ENCODE measurements at regions not wholly inside any gene's neighbourhood (a gene's known extent, or its start where the extent isn't known, plus 50 kb on each side); places are given as distances from the start of the nearest gene placed in this dataset.

DNA sequence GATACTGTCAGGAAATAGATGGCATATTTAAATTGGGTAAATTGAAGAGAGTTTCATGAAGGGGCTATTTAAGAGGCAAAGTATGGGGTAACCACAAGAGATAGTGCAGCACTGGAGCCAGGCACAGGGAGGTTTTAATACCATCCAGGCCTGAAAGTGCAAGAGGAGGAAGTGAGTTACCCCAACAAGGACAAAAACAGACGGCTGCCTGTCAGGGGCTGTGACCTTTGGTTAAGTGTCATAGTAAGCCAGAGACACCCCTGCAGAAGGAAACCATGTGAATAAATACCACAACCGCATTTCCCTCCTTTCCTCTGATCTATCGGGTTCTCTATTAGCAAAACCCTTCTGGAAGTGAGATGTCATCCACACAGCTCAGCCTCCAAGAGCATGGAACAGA is 122.0 kb upstream of the DHRS4 start:
- Histone ChIP-seq H3K9me1 (ENCODE audit: control insufficient read depth, extremely low read depth, insufficient read depth, low read length) (no peaks in the 10 kb centered on the region), H3K79me2 (ENCODE audit: control insufficient read depth, insufficient read depth, low read length) (no peaks in the 10 kb centered on the region), H3K9ac (ENCODE audit: control insufficient read depth, extremely low read depth, insufficient read depth, low read length) (no peak overlapping the region), H3K27me3 (ENCODE audit: control insufficient read depth, extremely low read depth, insufficient read depth, low read length) (no peaks in the 10 kb centered on the region), H2AFZ (ENCODE audit: control insufficient read depth, low read length) (no peak overlapping the region), H3K4me3 (ENCODE audit: control insufficient read depth in 2 of 3, extremely low read depth in 1 of 3, insufficient read depth in 2 of 3, low read depth in 1 of 3, low read length in 3 of 3) (no peak overlapping the region), H3K4me2 (ENCODE audit: control insufficient read depth, extremely low read depth, insufficient read depth, low read depth, low read length) (no peak overlapping the region), H3K27ac (ENCODE audit: control insufficient read depth, insufficient read depth, low read length) (no peak overlapping the region), H4K20me1 (ENCODE audit: control insufficient read depth, extremely low read depth, insufficient read depth, low read length) (no peaks in the 10 kb centered on the region), H3K9me3 (ENCODE audit: control insufficient read depth, low read depth, low read length) (no peaks in the 10 kb centered on the region), H3K4me1 (ENCODE audit: control insufficient read depth, extremely low read depth, insufficient read depth, low read length) (peaks cover 6% of the 10 kb centered on the region), H3K36me3 (ENCODE audit: control insufficient read depth in 2 of 2, extremely low read depth in 1 of 2, insufficient read depth in 2 of 2, low read length in 2 of 2) (no peaks in the 10 kb centered on the region)
- dilution Hi-C loops (cut with MboI; ENCODE audit: extremely low pct_ligation_motif_present, low sequenced_read_pairs): no loop called here
- DNase-seq (ENCODE audit: low read depth, low spot score): no peak
- no peak for TF ChIP-seq EZH2 (IDR thresholded peaks at IDR 0.05; ENCODE audit: low read length)
- TF ChIP-seq, protein P1, sequence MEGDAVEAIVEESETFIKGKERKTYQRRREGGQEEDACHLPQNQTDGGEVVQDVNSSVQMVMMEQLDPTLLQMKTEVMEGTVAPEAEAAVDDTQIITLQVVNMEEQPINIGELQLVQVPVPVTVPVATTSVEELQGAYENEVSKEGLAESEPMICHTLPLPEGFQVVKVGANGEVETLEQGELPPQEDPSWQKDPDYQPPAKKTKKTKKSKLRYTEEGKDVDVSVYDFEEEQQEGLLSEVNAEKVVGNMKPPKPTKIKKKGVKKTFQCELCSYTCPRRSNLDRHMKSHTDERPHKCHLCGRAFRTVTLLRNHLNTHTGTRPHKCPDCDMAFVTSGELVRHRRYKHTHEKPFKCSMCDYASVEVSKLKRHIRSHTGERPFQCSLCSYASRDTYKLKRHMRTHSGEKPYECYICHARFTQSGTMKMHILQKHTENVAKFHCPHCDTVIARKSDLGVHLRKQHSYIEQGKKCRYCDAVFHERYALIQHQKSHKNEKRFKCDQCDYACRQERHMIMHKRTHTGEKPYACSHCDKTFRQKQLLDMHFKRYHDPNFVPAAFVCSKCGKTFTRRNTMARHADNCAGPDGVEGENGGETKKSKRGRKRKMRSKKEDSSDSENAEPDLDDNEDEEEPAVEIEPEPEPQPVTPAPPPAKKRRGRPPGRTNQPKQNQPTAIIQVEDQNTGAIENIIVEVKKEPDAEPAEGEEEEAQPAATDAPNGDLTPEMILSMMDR (optimal IDR thresholded peaks at IDR 0.05 in 1 of 3, IDR thresholded peaks at IDR 0.05 in 1 of 3, conservative IDR thresholded peaks at IDR 0.05 in 1 of 3; ENCODE audit: extremely low read depth in 1 of 3, insufficient read depth in 2 of 3, low read length in 3 of 3): no peak
- FAIRE-seq: no peak

DNA sequence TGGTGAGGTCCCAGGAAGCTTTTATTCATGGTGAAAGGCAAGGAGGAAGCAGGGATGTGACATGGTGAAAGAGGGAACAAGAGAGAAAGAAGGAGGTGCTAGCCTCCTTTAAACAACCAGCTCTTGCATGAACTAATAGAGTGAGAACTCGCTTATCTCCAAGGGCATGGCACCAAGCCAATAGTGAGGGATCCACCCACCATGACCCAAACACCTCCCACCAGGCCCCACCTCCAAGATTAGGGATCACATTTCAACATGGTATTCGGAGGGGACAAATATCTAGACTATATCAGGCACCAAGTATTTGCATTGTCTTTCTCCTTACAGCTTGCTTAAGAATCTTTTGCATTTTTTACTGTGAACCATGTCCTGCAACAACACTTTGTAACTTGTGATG is 91.9 kb upstream of the DHRS4 start:
- no peak for TF ChIP-seq EZH2 (IDR thresholded peaks at IDR 0.05; ENCODE audit: low read length)
- TF ChIP-seq, protein P1 (optimal IDR thresholded peaks at IDR 0.05 in 1 of 3, IDR thresholded peaks at IDR 0.05 in 1 of 3, conservative IDR thresholded peaks at IDR 0.05 in 1 of 3; ENCODE audit: extremely low read depth in 1 of 3, insufficient read depth in 2 of 3, low read length in 3 of 3): no peak
- Histone ChIP-seq H3K27ac (ENCODE audit: control insufficient read depth, insufficient read depth, low read length) (no peak overlapping the region), H3K9me3 (ENCODE audit: control insufficient read depth, low read depth, low read length) (no peaks in the 10 kb centered on the region), H2AFZ (ENCODE audit: control insufficient read depth, low read length) (no peak overlapping the region), H3K4me2 (ENCODE audit: control insufficient read depth, extremely low read depth, insufficient read depth, low read depth, low read length) (no peak overlapping the region), H3K4me1 (ENCODE audit: control insufficient read depth, extremely low read depth, insufficient read depth, low read length) (no peaks in the 10 kb centered on the region), H4K20me1 (ENCODE audit: control insufficient read depth, extremely low read depth, insufficient read depth, low read length) (no peaks in the 10 kb centered on the region), H3K27me3 (ENCODE audit: control insufficient read depth, extremely low read depth, insufficient read depth, low read length) (no peaks in the 10 kb centered on the region), H3K36me3 (ENCODE audit: control insufficient read depth in 2 of 2, extremely low read depth in 1 of 2, insufficient read depth in 2 of 2, low read length in 2 of 2) (no peaks in the 10 kb centered on the region), H3K4me3 (ENCODE audit: control insufficient read depth in 2 of 3, extremely low read depth in 1 of 3, insufficient read depth in 2 of 3, low read depth in 1 of 3, low read length in 3 of 3) (no peak overlapping the region), H3K9me1 (ENCODE audit: control insufficient read depth, extremely low read depth, insufficient read depth, low read length) (no peaks in the 10 kb centered on the region), H3K9ac (ENCODE audit: control insufficient read depth, extremely low read depth, insufficient read depth, low read length) (no peak overlapping the region), H3K79me2 (ENCODE audit: control insufficient read depth, insufficient read depth, low read length) (no peaks in the 10 kb centered on the region)
- dilution Hi-C loops (cut with MboI; ENCODE audit: extremely low pct_ligation_motif_present, low sequenced_read_pairs): no loop called here
- FAIRE-seq (no peak), DNase-seq (ENCODE audit: low read depth, low spot score) (no peak)
